ENCODE measurements at regions not wholly inside any gene's neighbourhood (a gene's known extent, or its start where the extent isn't known, plus 50 kb on each side); places are given as distances from the start of the nearest gene placed in this dataset.

GRCh38 chr1:232303222-232303620 is 326.7 kb downstream of the SIPA1L2 start:
- Histone ChIP-seq H3K79me1 (ENCODE audit: low read depth, low read length) (no peaks in the 10 kb centered on the region), H2BK12ac (ENCODE audit: low read depth, low read length) (no peak overlapping the region), H4K20me1 (replicated peaks in 1 of 2; ENCODE audit: control insufficient read depth in 1 of 2, insufficient read depth in 2 of 2, low read length in 2 of 2) (no peaks in the 10 kb centered on the region), H2BK15ac (ENCODE audit: low read length) (no peak overlapping the region), H4K8ac (ENCODE audit: extremely low read depth, insufficient read depth, low read length) (no peak overlapping the region), H3K27ac (ENCODE audit: low read depth, low read length) (no peak overlapping the region), H2AFZ (ENCODE audit: low read length) (no peak overlapping the region), H4K5ac (ENCODE audit: insufficient read length, low read depth, low read length) (no peak overlapping the region), H2BK20ac (ENCODE audit: low read length) (no peak overlapping the region), H4K91ac (replicated peaks; ENCODE audit: insufficient read length, low read length) (no peak overlapping the region), H3K9ac (replicated peaks in 1 of 4; ENCODE audit: extremely low read depth in 1 of 4, low read depth in 3 of 4, low read length in 3 of 4) (no peak overlapping the region), H3K18ac (ENCODE audit: extremely low read depth, low read length) (no peak overlapping the region), H3K9me3 (ENCODE audit: insufficient read depth in 2 of 2, low read depth in 1 of 2, low read length in 1 of 2) (no peaks in the 10 kb centered on the region), H3K4me1 (replicated peaks in 1 of 4; ENCODE audit: control insufficient read depth in 3 of 4, insufficient read depth in 4 of 4, low read length in 3 of 4) (peaks cover 3 to 11% (median 6%) of the 10 kb centered on the region in 4 experiments), H3K23ac (ENCODE audit: insufficient read length) (no peak overlapping the region), H3K36me3 (ENCODE audit: control insufficient read depth in 2 of 4, insufficient read depth in 4 of 4, low read length in 3 of 4) (no peaks in the 10 kb centered on the region), H3K56ac (replicated peaks; ENCODE audit: insufficient read length, low read depth, low read length) (no peak overlapping the region), H3K27me3 (replicated peaks in 1 of 4; ENCODE audit: control insufficient read depth in 3 of 4, extremely low read depth in 1 of 4, insufficient read depth in 3 of 4, low read length in 3 of 4) (peaks cover 0 to under 1% (median 0%) of the 10 kb centered on the region in 4 experiments; a peak in 2 of 7 replicates), H2BK120ac (replicated peaks; ENCODE audit: low read depth, low read length) (no peak overlapping the region), H2AK5ac (ENCODE audit: low read depth, low read length) (no peak overlapping the region), H2BK5ac (ENCODE audit: low read depth, low read length) (no peak overlapping the region), H3K23me2 (ENCODE audit: low read depth, low read length) (no peaks in the 10 kb centered on the region), H3K14ac (ENCODE audit: insufficient read length) (no peak overlapping the region), H3K4me3 (ENCODE audit: extremely low read depth in 1 of 4, insufficient read depth in 2 of 4, low read depth in 3 of 4, low read length in 4 of 4) (no peak overlapping the region), H3K4me2 (ENCODE audit: insufficient read depth in 1 of 2, low read depth in 2 of 2, low read length in 2 of 2) (no peak overlapping the region), H3K79me2 (ENCODE audit: control insufficient read depth in 1 of 2, insufficient read depth in 2 of 2, low read length in 2 of 2) (no peaks in the 10 kb centered on the region), H3K4ac (replicated peaks; ENCODE audit: insufficient read length, low read depth, low read length) (no peak overlapping the region)
- POLR2A ChIA-PET (ENCODE audit: partially characterized antibody): no interaction called here
- 95% methylated on average over 5 of the region's 5 CpGs; no CpG with 5 or more reads in 1 of the 2 experiments for WGBS, 2 experiments (ENCODE audit: extremely low coverage in 1 of 2, insufficient coverage in 1 of 2, insufficient read length in 1 of 2, insufficient replicate concordance in 2 of 2, low coverage in 1 of 2, low lambda C conversion rate in 2 of 2, missing lambda C conversion rate in 1 of 2)
- DNase-seq (ENCODE audit: low read depth in 1 of 2, low spot score in 2 of 2) (no peak), FAIRE-seq (no peak)
- CTCF ChIA-PET (ENCODE audit: partially characterized antibody): interaction anchor here (1.1 to 2.1 kb wide), 4 partner anchors 11 to 173 kb away, joined by 3 to 5 read pairs (median 4); no protein-coding TSS in a partner anchor
- no peak for TF ChIP-seq KDM1A (IDR thresholded peaks at IDR 0.05; ENCODE audit: borderline replicate concordance, low read length)
- no peak for TF ChIP-seq RBBP5 (IDR thresholded peaks at IDR 0.05; ENCODE audit: borderline replicate concordance, low read depth, low read length)

Measured in H1 (cell line).